Naive thymus-derived CD4-positive, alpha-beta T cell (primary cell): ENCODE measurements at regions not wholly inside any gene's neighbourhood (a gene's known extent, or its start where the extent isn't known, plus 50 kb on each side); places are given as distances from the start of the nearest gene placed in this dataset.
A peak's percentile ranks its signal among the peaks of the same experiment; 100 is the strongest.
"Not testable (repeated sequence)": the region's sequence is repeated elsewhere in the genome, so short reads cannot be mapped to it uniquely, and the experiment has no call there.

Source experiments
- ATAC-seq: fragments of 150-1000 bp; cut with Tn5 transposase; 2 replicates; pipeline ENCODE4 v1.10.0; 2021; ENCODE audit warnings: mild to moderate bottlenecking, moderate library complexity
- CTCF ChIA-PET: fragments of 350-600 bp; sonication (Branson Sonifier 250); formaldehyde crosslinking; loops from one replicate; lab custom pipeline; 2021; ENCODE audit warnings: antibody characterized with exemption; lab: Charles Lee
- POLR2A ChIA-PET: fragments of 350-600 bp; sonication (Branson Sonifier 250); formaldehyde crosslinking; loops from one replicate; lab custom pipeline; 2021; ENCODE audit warnings: antibody characterized with exemption, inconsistent platforms; lab: Charles Lee
- DNase-seq, 9 donors: peaks; one replicate each; pipeline versions ENCODE4 v3.0.0 to v3.0.0-alpha.2; 2020 to 2022; ENCODE audit warnings: mixed read lengths in 1 of 9
- H3K27ac ChIP-seq: one replicate; pipeline ENCODE4 v1.7.0; 2013; ENCODE audit warnings: mild to moderate bottlenecking, low read depth, low read length, moderate library complexity
- H3K27me3 ChIP-seq, 2 donors: one replicate each; pipeline ENCODE4 v1.7.0; 2013; ENCODE audit warnings: low read length in 2 of 2, mild to moderate bottlenecking in 2 of 2, moderate library complexity in 2 of 2; ENCODE audit not compliant: control insufficient read depth in 2 of 2, insufficient read depth in 2 of 2
- H3K36me3 ChIP-seq, 3 experiments: 1 replicate in 2 of 3; 2 replicates in 1 of 3; pipeline ENCODE4 v1.7.0; 2013; ENCODE audit warnings: low read length in 3 of 3, mild to moderate bottlenecking in 3 of 3, moderate library complexity in 1 of 3; ENCODE audit not compliant: insufficient read depth in 3 of 3, control insufficient read depth in 2 of 3
- H3K4me1 ChIP-seq, 2 donors: one replicate each; pipeline ENCODE4 v1.7.0; 2013; ENCODE audit warnings: low read length in 2 of 2, mild to moderate bottlenecking in 2 of 2, moderate library complexity in 1 of 2; ENCODE audit not compliant: control insufficient read depth in 2 of 2, insufficient read depth in 2 of 2
- H3K4me3 ChIP-seq: 2 replicates; pipeline ENCODE4 v1.7.0; 2013; ENCODE audit warnings: mild to moderate bottlenecking, low read length
- H3K9me3 ChIP-seq, 3 experiments: 1 replicate in 2 of 3; 2 replicates in 1 of 3; pipeline ENCODE4 v1.7.0; 2013; ENCODE audit warnings: low read length in 3 of 3; ENCODE audit not compliant: control insufficient read depth in 2 of 3
- H3K27ac Mint-ChIP-seq, 9 donors: one replicate each; pipeline ENCODE4 v1.8.0; 2020 to 2022; ENCODE audit warnings: mixed read lengths in 9 of 9, mild to moderate bottlenecking in 8 of 9, moderate library complexity in 5 of 9, inconsistent platforms in 2 of 9
- H3K27me3 Mint-ChIP-seq, 5 donors: one replicate each; pipeline ENCODE4 v1.8.0; 2021 to 2022; ENCODE audit warnings: mixed read lengths in 5 of 5, mild to moderate bottlenecking in 1 of 5
- H3K36me3 Mint-ChIP-seq, 5 donors: one replicate each; pipeline ENCODE4 v1.8.0; 2020 to 2022; ENCODE audit warnings: mixed read lengths in 5 of 5, mild to moderate bottlenecking in 3 of 5, inconsistent platforms in 1 of 5
- H3K4me1 Mint-ChIP-seq, 7 donors: one replicate each; pipeline ENCODE4 v1.8.0; 2020 to 2022; ENCODE audit warnings: mixed read lengths in 7 of 7, mild to moderate bottlenecking in 3 of 7, inconsistent platforms in 1 of 7
- H3K4me3 Mint-ChIP-seq, 10 donors: one replicate each; pipeline ENCODE4 v1.8.0; 2020 to 2022; ENCODE audit warnings: mild to moderate bottlenecking in 10 of 10, mixed read lengths in 10 of 10, moderate library complexity in 6 of 10, inconsistent platforms in 2 of 10
- H3K9me3 Mint-ChIP-seq, 11 donors: one replicate each; pipeline ENCODE4 v1.8.0; 2020 to 2022; ENCODE audit warnings: mixed read lengths in 11 of 11, mild to moderate bottlenecking in 4 of 11, inconsistent platforms in 1 of 11, moderate library complexity in 1 of 11
- intact Hi-C, 2 donors: fragments of 100-400 bp; cut with micrococcal nuclease; formaldehyde crosslinking; loops; one replicate each; pipeline ENCODE4 v1.15.1; 2023

GRCh38 chr3:106998841-106999682, 378.2 kb upstream of the CCDC54 start:
- POLR2A ChIA-PET: interaction anchor here (0.6 kb wide), 1 partner anchor 169 kb away, joined by 3 read pairs; no protein-coding TSS in a partner anchor
- H3K4me3 Mint-ChIP-seq: peak overlapping the region in 6 of 10 donors; percentile 3 to 63 (median 42)
- H3K9me3 Mint-ChIP-seq, ATAC-seq, intact Hi-C loops, H3K36me3 Mint-ChIP-seq, H3K36me3 ChIP-seq, H3K4me3 ChIP-seq, CTCF ChIA-PET, H3K27me3 Mint-ChIP-seq, H3K4me1 ChIP-seq, H3K27me3 ChIP-seq, H3K9me3 ChIP-seq, H3K27ac ChIP-seq: not testable (repeated sequence)
- peak overlapping the region in 2 of 9 donors; percentile 22 to 51 for H3K27ac Mint-ChIP-seq
- peak in 3 of 9 donors; percentile 2 to 16 (median 4) for DNase-seq
- H3K4me1 Mint-ChIP-seq: peaks cover 0 to 11% (median 5%) of the 10 kb centered on the region in 7 donors

- H3K4me3 Mint-ChIP-seq: no peak overlapping the region
- ChIA-PET CTCF (no interaction called here), POLR2A (no interaction called here)
- Histone ChIP-seq H3K27me3 (no peaks in the 10 kb centered on the region), H3K4me1 (no peaks in the 10 kb centered on the region), H3K4me3 (no peak overlapping the region), H3K27ac (no peak overlapping the region), H3K36me3 (no peaks in the 10 kb centered on the region), H3K9me3 (no peaks in the 10 kb centered on the region)
- H3K27ac Mint-ChIP-seq: no peak overlapping the region
- ATAC-seq (no peak), DNase-seq (no peak)
- peaks cover 0 to 9% (median 0%) of the 10 kb centered on the region in 5 donors for H3K27me3 Mint-ChIP-seq
- no peaks in the 10 kb centered on the region for H3K36me3 Mint-ChIP-seq
- H3K4me1 Mint-ChIP-seq: peaks cover 0 to 11% (median 5%) of the 10 kb centered on the region in 7 donors
- peaks cover 0 to 9% (median 2%) of the 10 kb centered on the region in 11 donors for H3K9me3 Mint-ChIP-seq
- intact Hi-C loops: no loop called here
Observed at GRCh38 chr3:107001635-107002034, 375.6 kb upstream of the CCDC54 start.

- H3K4me3 ChIP-seq, H3K27ac ChIP-seq, H3K36me3 Mint-ChIP-seq, POLR2A ChIA-PET, H3K4me3 Mint-ChIP-seq, H3K27me3 Mint-ChIP-seq, H3K27me3 ChIP-seq, H3K36me3 ChIP-seq, H3K9me3 ChIP-seq, H3K27ac Mint-ChIP-seq, DNase-seq, CTCF ChIA-PET, H3K4me1 Mint-ChIP-seq, ATAC-seq, H3K9me3 Mint-ChIP-seq, intact Hi-C loops, H3K4me1 ChIP-seq: not testable (repeated sequence)
Observed at GRCh38 chr3:107005352-107005751, 371.9 kb upstream of the CCDC54 start.

- H3K27me3 ChIP-seq: no peaks in the 10 kb centered on the region
- Mint-ChIP-seq H3K36me3 (no peaks in the 10 kb centered on the region), H3K9me3 (peaks cover 0 to 7% (median 0%) of the 10 kb centered on the region in 11 donors), H3K4me1 (no peaks in the 10 kb centered on the region), H3K27me3 (peaks cover 0 to 7% (median 0%) of the 10 kb centered on the region in 5 donors), H3K27ac (no peak overlapping the region), H3K4me3 (no peak overlapping the region)
- ChIA-PET POLR2A (no interaction called here), CTCF (no interaction called here)
- intact Hi-C loops: no loop called here
- no peak for ATAC-seq
- no peaks in the 10 kb centered on the region for H3K4me1 ChIP-seq
- no peak overlapping the region for H3K27ac ChIP-seq
- no peak overlapping the region for H3K4me3 ChIP-seq
- H3K9me3 ChIP-seq: no peaks in the 10 kb centered on the region
- no peak for DNase-seq
- H3K36me3 ChIP-seq: no peaks in the 10 kb centered on the region
Observed at GRCh38 chr3:107008213-107008612, 369.0 kb upstream of the CCDC54 start.

- Mint-ChIP-seq H3K4me1 (no peaks in the 10 kb centered on the region), H3K36me3 (no peaks in the 10 kb centered on the region), H3K9me3 (peaks cover 0 to 19% (median 5%) of the 10 kb centered on the region in 11 donors), H3K4me3 (no peak overlapping the region), H3K27ac (no peak overlapping the region), H3K27me3 (no peaks in the 10 kb centered on the region)
- Histone ChIP-seq H3K4me1 (no peaks in the 10 kb centered on the region), H3K9me3 (no peaks in the 10 kb centered on the region), H3K27ac (no peak overlapping the region), H3K4me3 (no peak overlapping the region), H3K36me3 (no peaks in the 10 kb centered on the region), H3K27me3 (no peaks in the 10 kb centered on the region)
- ChIA-PET POLR2A (interaction anchor here (0.7 kb wide), 1 partner anchor 27 kb away, joined by 3 read pairs; no protein-coding TSS in a partner anchor), CTCF (no interaction called here)
- ATAC-seq (no peak), DNase-seq (no peak)
- intact Hi-C loops: no loop called here
Observed at GRCh38 chr3:107013641-107014040, 363.6 kb upstream of the CCDC54 start.

- Mint-ChIP-seq H3K27ac (no peak overlapping the region), H3K36me3 (no peaks in the 10 kb centered on the region), H3K27me3 (peaks cover 0 to 5% (median 0%) of the 10 kb centered on the region in 5 donors), H3K4me1 (no peaks in the 10 kb centered on the region), H3K4me3 (no peak overlapping the region), H3K9me3 (no peaks in the 10 kb centered on the region)
- intact Hi-C loops: no loop called here
- no peak for DNase-seq
- ChIA-PET POLR2A (no interaction called here), CTCF (interaction anchor here (0.8 kb wide), 1 partner anchor 13 kb away, joined by 4 read pairs; no protein-coding TSS in a partner anchor)
- Histone ChIP-seq H3K4me3 (no peak overlapping the region), H3K4me1 (no peaks in the 10 kb centered on the region), H3K9me3 (no peaks in the 10 kb centered on the region), H3K36me3 (no peaks in the 10 kb centered on the region), H3K27ac (no peak overlapping the region), H3K27me3 (no peaks in the 10 kb centered on the region)
- ATAC-seq: no peak
Observed at GRCh38 chr3:107024551-107025026, 352.6 kb upstream of the CCDC54 start.

GRCh38 chr3:107025961-107026360, 351.3 kb upstream of the CCDC54 start:
- no peak overlapping the region for H3K4me3 ChIP-seq
- H3K9me3 Mint-ChIP-seq: no peaks in the 10 kb centered on the region
- no peak overlapping the region for H3K27ac Mint-ChIP-seq
- ChIA-PET POLR2A (no interaction called here), CTCF (no interaction called here)
- peaks cover 0 to 11% (median 0%) of the 10 kb centered on the region in 5 donors for H3K27me3 Mint-ChIP-seq
- no peaks in the 10 kb centered on the region for H3K27me3 ChIP-seq
- no peak overlapping the region for H3K4me3 Mint-ChIP-seq
- no peak for DNase-seq
- H3K36me3 ChIP-seq: no peaks in the 10 kb centered on the region
- ATAC-seq: no peak
- H3K4me1 Mint-ChIP-seq: no peaks in the 10 kb centered on the region
- no peaks in the 10 kb centered on the region for H3K4me1 ChIP-seq
- H3K27ac ChIP-seq: no peak overlapping the region
- no peaks in the 10 kb centered on the region for H3K9me3 ChIP-seq
- intact Hi-C loops: no loop called here
- no peaks in the 10 kb centered on the region for H3K36me3 Mint-ChIP-seq
